ENCODE measurements at regions not wholly inside any gene's neighbourhood (a gene's known extent, or its start where the extent isn't known, plus 50 kb on each side); places are given as distances from the start of the nearest gene placed in this dataset.

DNA sequence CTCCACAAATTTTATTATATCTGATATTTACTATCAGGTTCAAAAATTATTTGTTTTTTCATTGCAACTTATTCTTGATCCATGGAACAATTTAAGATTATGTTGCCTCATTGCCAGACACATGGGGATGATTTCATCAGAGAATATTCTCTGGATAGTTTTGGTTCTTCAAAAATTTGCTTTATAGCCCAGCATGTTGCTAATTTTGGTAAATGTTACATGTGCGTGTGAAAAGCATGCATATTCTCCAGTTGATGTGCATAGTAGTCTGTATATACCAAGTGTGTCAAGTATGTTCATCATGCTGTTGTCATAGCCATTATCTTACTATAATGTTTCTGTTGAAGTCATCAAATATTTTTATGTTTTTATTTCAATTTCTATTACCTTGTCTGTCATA lies 122.3 kb downstream of the RFC3 start:
- no CpG with 5 or more reads among the region's 1 CpG for WGBS, 2 experiments (ENCODE audit: extremely low coverage in 2 of 2, insufficient read length in 1 of 2)
- Histone ChIP-seq H3K36me3 (ENCODE audit: control insufficient read depth, insufficient read depth, low read length) (no peaks in the 10 kb centered on the region), H3K18ac (ENCODE audit: low read depth, low read length) (no peak overlapping the region), H2BK15ac (ENCODE audit: low read depth, low read length) (no peak overlapping the region), H3K27me3 (ENCODE audit: control insufficient read depth, insufficient read depth, low read length) (no peaks in the 10 kb centered on the region), H3K23ac (ENCODE audit: low read depth, low read length) (no peak overlapping the region), H3K27ac (ENCODE audit: insufficient read depth, low read length) (no peak overlapping the region), H2BK120ac (ENCODE audit: low read depth, low read length) (no peak overlapping the region), H3K14ac (replicated peaks; ENCODE audit: low read depth, low read length) (no peak overlapping the region), H2AK9ac (replicated peaks; ENCODE audit: low read depth, low read length, poor library complexity) (no peak overlapping the region), H4K91ac (ENCODE audit: insufficient read depth, low read depth, low read length) (no peak overlapping the region), H3K9ac (ENCODE audit: low read depth, low read length) (no peak overlapping the region), H3K4ac (ENCODE audit: low read depth, low read length) (no peak overlapping the region), H2BK5ac (ENCODE audit: low read depth, low read length, poor library complexity, severe bottlenecking) (no peak overlapping the region), H3K4me1 (ENCODE audit: control insufficient read depth, insufficient read depth, low read length) (peaks cover 3% of the 10 kb centered on the region; the same call in 1 of the 2 replicates), H3K79me1 (ENCODE audit: low read depth in 1 of 2, low read length in 2 of 2) (no peaks in the 10 kb centered on the region), H4K20me1 (ENCODE audit: insufficient read depth, low read length) (no peaks in the 10 kb centered on the region), H3K56ac (ENCODE audit: extremely low read depth, insufficient read depth, low read length) (no peak overlapping the region), H4K5ac (ENCODE audit: low read depth, low read length) (no peak overlapping the region), H2AFZ (replicated peaks; ENCODE audit: low read length, poor library complexity) (no peak overlapping the region), H3K9me3 (ENCODE audit: control insufficient read depth, insufficient read depth, low read length) (no peaks in the 10 kb centered on the region), H2BK20ac (ENCODE audit: low read depth, low read length) (no peak overlapping the region), H3K4me3 (ENCODE audit: insufficient read depth, low read depth, low read length) (no peak overlapping the region), H2AK5ac (ENCODE audit: low read depth, low read length) (no peak overlapping the region), H3K4me2 (ENCODE audit: low read depth, low read length) (no peak overlapping the region), H3K9me1 (ENCODE audit: insufficient read depth, low read length) (peaks cover 3% of the 10 kb centered on the region; the same call in 1 of the 2 replicates), H4K8ac (ENCODE audit: low read depth in 2 of 2, low read length in 2 of 2) (no peak overlapping the region)
- no peak for DNase-seq
- in situ Hi-C loops (cut with MboI; ENCODE audit: low sequenced_read_pairs) (no loop called here), intact Hi-C loops (cut with micrococcal nuclease) (no loop called here), dilution Hi-C loops (cut with HindIII; ENCODE audit: low sequenced_read_pairs, unreplicated experiment) (no loop called here)
- TF ChIP-seq SMC3 (IDR thresholded peaks at IDR 0.05; ENCODE audit: low read depth, low read length) (no peak), CHD1 (IDR thresholded peaks at IDR 0.05; ENCODE audit: low read depth, low read length) (no peak), MAFK (IDR thresholded peaks at IDR 0.05; ENCODE audit: low read depth, low read length) (no peak), RCOR1 (IDR thresholded peaks at IDR 0.05; ENCODE audit: insufficient replicate concordance, low read length) (no peak), MAZ (IDR thresholded peaks at IDR 0.05; ENCODE audit: borderline replicate concordance, low read depth, low read length) (no peak)
- TF ChIP-seq, protein P1, sequence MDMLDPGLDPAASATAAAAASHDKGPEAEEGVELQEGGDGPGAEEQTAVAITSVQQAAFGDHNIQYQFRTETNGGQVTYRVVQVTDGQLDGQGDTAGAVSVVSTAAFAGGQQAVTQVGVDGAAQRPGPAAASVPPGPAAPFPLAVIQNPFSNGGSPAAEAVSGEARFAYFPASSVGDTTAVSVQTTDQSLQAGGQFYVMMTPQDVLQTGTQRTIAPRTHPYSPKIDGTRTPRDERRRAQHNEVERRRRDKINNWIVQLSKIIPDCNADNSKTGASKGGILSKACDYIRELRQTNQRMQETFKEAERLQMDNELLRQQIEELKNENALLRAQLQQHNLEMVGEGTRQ (IDR thresholded peaks at IDR 0.05; ENCODE audit: low read depth, low read length), result no peak
- TF ChIP-seq, protein P2, sequence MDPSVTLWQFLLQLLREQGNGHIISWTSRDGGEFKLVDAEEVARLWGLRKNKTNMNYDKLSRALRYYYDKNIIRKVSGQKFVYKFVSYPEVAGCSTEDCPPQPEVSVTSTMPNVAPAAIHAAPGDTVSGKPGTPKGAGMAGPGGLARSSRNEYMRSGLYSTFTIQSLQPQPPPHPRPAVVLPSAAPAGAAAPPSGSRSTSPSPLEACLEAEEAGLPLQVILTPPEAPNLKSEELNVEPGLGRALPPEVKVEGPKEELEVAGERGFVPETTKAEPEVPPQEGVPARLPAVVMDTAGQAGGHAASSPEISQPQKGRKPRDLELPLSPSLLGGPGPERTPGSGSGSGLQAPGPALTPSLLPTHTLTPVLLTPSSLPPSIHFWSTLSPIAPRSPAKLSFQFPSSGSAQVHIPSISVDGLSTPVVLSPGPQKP (IDR thresholded peaks at IDR 0.05; ENCODE audit: borderline replicate concordance, low read depth, low read length), result no peak
- CTCF ChIA-PET, result no interaction called here
- no TSS peak for BruUV-seq (replicated peaks)
- ATAC-seq (ENCODE audit: low read depth), result no peak
- POLR2A ChIA-PET (ENCODE audit: unreplicated experiment), result no interaction called here

Measured in IMR-90 (cell line).